ENCODE measurements at regions not wholly inside any gene's neighbourhood (a gene's known extent, or its start where the extent isn't known, plus 50 kb on each side); places are given as distances from the start of the nearest gene placed in this dataset.

DNA sequence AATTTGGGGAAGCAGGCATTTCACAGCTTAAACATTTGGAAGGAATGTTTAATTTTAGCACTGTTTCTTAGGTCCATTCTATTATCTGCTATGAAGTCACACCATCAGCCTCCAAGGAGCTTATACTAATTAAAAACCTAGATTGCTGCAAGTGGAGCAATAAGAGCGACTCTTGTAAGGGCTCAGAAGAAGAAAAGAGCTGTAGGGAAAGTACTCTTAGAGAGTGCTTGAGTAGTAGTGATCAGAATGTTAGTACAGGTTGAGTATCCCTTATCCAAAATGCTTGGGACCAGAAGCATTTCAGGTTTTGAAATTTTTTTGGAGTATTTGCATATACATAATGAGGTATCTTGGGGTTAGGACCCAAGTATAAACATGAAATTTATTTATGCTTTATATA lies 285.3 kb downstream of the UBE3D start:
- no peak for TF ChIP-seq POLR2A (IDR thresholded peaks at IDR 0.05)
- TF ChIP-seq, protein P1, sequence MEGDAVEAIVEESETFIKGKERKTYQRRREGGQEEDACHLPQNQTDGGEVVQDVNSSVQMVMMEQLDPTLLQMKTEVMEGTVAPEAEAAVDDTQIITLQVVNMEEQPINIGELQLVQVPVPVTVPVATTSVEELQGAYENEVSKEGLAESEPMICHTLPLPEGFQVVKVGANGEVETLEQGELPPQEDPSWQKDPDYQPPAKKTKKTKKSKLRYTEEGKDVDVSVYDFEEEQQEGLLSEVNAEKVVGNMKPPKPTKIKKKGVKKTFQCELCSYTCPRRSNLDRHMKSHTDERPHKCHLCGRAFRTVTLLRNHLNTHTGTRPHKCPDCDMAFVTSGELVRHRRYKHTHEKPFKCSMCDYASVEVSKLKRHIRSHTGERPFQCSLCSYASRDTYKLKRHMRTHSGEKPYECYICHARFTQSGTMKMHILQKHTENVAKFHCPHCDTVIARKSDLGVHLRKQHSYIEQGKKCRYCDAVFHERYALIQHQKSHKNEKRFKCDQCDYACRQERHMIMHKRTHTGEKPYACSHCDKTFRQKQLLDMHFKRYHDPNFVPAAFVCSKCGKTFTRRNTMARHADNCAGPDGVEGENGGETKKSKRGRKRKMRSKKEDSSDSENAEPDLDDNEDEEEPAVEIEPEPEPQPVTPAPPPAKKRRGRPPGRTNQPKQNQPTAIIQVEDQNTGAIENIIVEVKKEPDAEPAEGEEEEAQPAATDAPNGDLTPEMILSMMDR (IDR thresholded peaks at IDR 0.05) = no peak
- H3K9me3 ChIP-seq (replicated peaks in 1 of 3) = no peaks in the 10 kb centered on the region
- H3K27me3 ChIP-seq = no peaks in the 10 kb centered on the region
- 61 to 90% (median 67%) methylated on average over 1 of the region's 1 CpG for WGBS, 4 donors
- intact Hi-C loops (cut with DNase I) = no loop called here
- no peak overlapping the region for H3K27ac ChIP-seq
- H3K4me3 ChIP-seq = no peak overlapping the region
- H3K36me3 ChIP-seq (replicated peaks in 1 of 2) = no peaks in the 10 kb centered on the region
- no peaks in the 10 kb centered on the region for H3K4me1 ChIP-seq (replicated peaks in 1 of 2)
- no peak for DNase-seq

DNA sequence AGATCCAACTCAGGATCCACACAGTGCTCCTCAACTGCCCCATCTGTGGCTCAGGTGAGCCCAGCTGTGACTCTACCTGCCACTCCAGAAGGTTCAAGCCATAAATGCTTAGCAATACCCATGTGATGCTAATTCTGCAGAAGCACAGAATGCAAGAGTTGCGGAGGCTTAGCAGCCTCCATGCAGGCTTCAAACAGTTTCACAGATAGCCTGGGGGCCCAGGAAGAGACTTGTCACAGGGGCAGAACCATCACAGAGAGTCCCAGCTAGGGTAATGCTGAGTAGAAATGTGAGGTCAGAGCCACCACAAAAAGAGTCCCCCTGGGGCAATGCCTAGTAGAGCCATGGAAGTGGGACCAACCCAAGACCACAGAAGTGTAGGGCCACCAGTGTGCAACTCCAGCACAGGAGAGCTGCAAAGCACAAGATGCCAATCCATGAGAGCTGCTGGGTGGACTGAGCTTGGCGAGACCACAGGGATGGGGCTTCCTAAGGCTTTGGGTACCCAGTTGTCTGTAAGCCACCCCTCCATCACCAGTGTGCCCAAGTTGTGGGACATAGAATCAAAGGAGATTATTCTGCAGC lies 283.9 kb downstream of the UBE3D start:
- Histone ChIP-seq H3K27me3 (no peaks in the 10 kb centered on the region), H3K4me1 (replicated peaks in 1 of 2) (no peaks in the 10 kb centered on the region), H3K4me3 (no peak overlapping the region), H3K9me3 (replicated peaks in 1 of 3) (no peaks in the 10 kb centered on the region), H3K27ac (no peak overlapping the region), H3K36me3 (replicated peaks in 1 of 2) (no peaks in the 10 kb centered on the region)
- DNase-seq = no peak
- intact Hi-C loops (cut with DNase I) = no loop called here
- TF ChIP-seq, protein P1 (IDR thresholded peaks at IDR 0.05) = no peak
- no peak for TF ChIP-seq POLR2A (IDR thresholded peaks at IDR 0.05)
- 83 to 96% (median 89%) methylated on average over 2 of the region's 2 CpGs for WGBS, 4 donors

DNA sequence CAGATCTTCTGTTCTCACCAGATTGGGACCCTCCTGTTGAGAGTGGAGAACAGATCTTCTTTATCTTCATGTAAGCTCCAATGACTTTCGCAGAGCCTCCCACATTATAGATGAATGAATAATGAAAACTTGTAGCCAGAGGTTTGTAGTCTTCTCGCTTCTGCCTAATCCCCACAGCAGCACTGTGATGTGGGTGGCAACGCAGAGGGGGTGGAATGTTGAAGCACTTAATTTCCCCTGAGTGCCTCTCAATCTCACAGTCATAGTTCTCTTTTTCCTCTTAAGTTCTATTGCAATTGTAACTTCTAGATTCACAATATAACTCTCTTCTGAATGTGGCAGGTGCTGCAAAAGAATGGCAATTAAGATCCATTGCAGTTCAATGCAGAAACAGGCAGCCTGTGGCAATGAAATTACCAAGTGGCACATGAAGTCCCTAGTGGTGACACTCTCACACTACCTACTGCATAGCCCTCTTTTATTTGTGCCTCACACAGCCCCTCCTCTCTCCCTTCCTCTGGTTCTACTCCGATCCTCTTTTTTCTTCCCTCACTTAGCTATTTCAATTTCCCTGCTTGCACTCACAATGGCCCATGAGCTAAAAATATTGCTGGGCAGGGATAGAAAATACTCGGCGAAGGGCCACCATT lies 281.9 kb downstream of the UBE3D start:
- no peak overlapping the region for H3K27ac ChIP-seq
- no peaks in the 10 kb centered on the region for H3K27me3 ChIP-seq
- DNase-seq = no peak
- H3K9me3 ChIP-seq (replicated peaks in 1 of 3) = no peaks in the 10 kb centered on the region
- no peaks in the 10 kb centered on the region for H3K36me3 ChIP-seq (replicated peaks in 1 of 2)
- no peak overlapping the region for H3K4me3 ChIP-seq
- 58 to 63% (median 60%) methylated on average over 6 of the region's 6 CpGs for WGBS, 4 donors
- intact Hi-C loops (cut with DNase I) = no loop called here
- no peaks in the 10 kb centered on the region for H3K4me1 ChIP-seq (replicated peaks in 1 of 2)
- TF ChIP-seq, protein P1 (IDR thresholded peaks at IDR 0.05) = no peak
- no peak for TF ChIP-seq POLR2A (IDR thresholded peaks at IDR 0.05)

DNA sequence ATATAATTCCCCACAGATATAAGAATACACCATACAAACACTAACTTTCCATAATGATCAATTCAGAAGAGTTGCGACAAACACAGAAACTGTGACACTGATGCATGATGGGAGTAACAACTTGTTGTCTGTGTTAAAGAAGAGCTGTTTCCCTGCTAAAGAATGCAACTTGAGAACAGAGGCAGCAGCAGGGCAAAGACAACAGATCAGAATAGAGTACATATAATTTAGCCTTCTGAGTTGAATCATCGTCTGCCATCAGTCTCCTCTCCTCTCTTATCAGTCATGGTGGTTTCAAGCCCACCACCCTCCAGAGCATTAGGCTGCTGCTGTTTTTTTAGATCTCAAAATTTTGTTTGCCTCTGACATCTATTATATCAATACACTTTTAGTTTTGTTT lies 280.4 kb downstream of the UBE3D start:
- intact Hi-C loops (cut with DNase I) = no loop called here
- Histone ChIP-seq H3K27me3 (no peaks in the 10 kb centered on the region), H3K4me3 (no peak overlapping the region), H3K4me1 (replicated peaks in 1 of 2) (no peaks in the 10 kb centered on the region), H3K27ac (no peak overlapping the region), H3K36me3 (replicated peaks in 1 of 2) (no peaks in the 10 kb centered on the region), H3K9me3 (replicated peaks in 1 of 3) (no peaks in the 10 kb centered on the region)
- no peak for DNase-seq
- TF ChIP-seq POLR2A (IDR thresholded peaks at IDR 0.05) = no peak
- TF ChIP-seq, protein P1 (IDR thresholded peaks at IDR 0.05) = no peak
- 57 to 72% (median 66%) methylated on average over 2 of the region's 2 CpGs for WGBS, 4 donors
